ENCODE measurements at regions not wholly inside any gene's neighbourhood (a gene's known extent, or its start where the extent isn't known, plus 50 kb on each side); places are given as distances from the start of the nearest gene placed in this dataset.
"Not testable (repeated sequence)": the region's sequence is repeated elsewhere in the genome, so short reads cannot be mapped to it uniquely, and the experiment has no call there.

- Histone ChIP-seq H3K4me3 (no peak overlapping the region), H3K27ac (no peak overlapping the region)
- no peak for TF ChIP-seq CTCF (IDR thresholded peaks at IDR 0.05)
- DNase-seq (ENCODE audit: low spot score), result no peak
These were observed 471.8 kb downstream of the MFSD1 start for GRCh38 chr3:159273608-159274007.

- DNase-seq (ENCODE audit: low spot score), result no peak
- Histone ChIP-seq H3K4me3 (no peak overlapping the region), H3K27ac (no peak overlapping the region)
- TF ChIP-seq CTCF (IDR thresholded peaks at IDR 0.05), result no peak
These were observed 473.9 kb downstream of the MFSD1 start for GRCh38 chr3:159275741-159276140.

GRCh38 chr3:159277814-159278213 is 476.0 kb downstream of the MFSD1 start:
- H3K27ac ChIP-seq, result no peak overlapping the region
- TF ChIP-seq CTCF (IDR thresholded peaks at IDR 0.05), result no peak
- no peak for DNase-seq (ENCODE audit: low spot score)
- no peak overlapping the region for H3K4me3 ChIP-seq

GRCh38 chr3:159280386-159281191 is 478.7 kb downstream of the MFSD1 start:
- Histone ChIP-seq H3K27ac (no peak overlapping the region), H3K4me3 (no peak overlapping the region)
- no peak for DNase-seq (ENCODE audit: low spot score)
- no peak for TF ChIP-seq CTCF (IDR thresholded peaks at IDR 0.05)

- Histone ChIP-seq H3K27ac (no peak overlapping the region), H3K4me3 (no peak overlapping the region)
- TF ChIP-seq CTCF (IDR thresholded peaks at IDR 0.05), result no peak
- DNase-seq (ENCODE audit: low spot score), result no peak
These were observed 491.6 kb downstream of the MFSD1 start for GRCh38 chr3:159293493-159293892.

GRCh38 chr3:159301961-159302360 is 500.1 kb downstream of the MFSD1 start:
- no peak overlapping the region for H3K27ac ChIP-seq
- H3K4me3 ChIP-seq, result no peak overlapping the region
- DNase-seq (ENCODE audit: low spot score), result no peak
- no peak for TF ChIP-seq CTCF (IDR thresholded peaks at IDR 0.05)

- no peak for DNase-seq (ENCODE audit: low spot score)
- Histone ChIP-seq H3K27ac (no peak overlapping the region), H3K4me3 (no peak overlapping the region)
- TF ChIP-seq CTCF (IDR thresholded peaks at IDR 0.05), result no peak
These were observed 503.2 kb downstream of the MFSD1 start for GRCh38 chr3:159305017-159305416.

GRCh38 chr3:159316706-159317105 is 514.9 kb downstream of the MFSD1 start:
- H3K4me3 ChIP-seq; H3K27ac ChIP-seq; DNase-seq (ENCODE audit: low spot score): not testable (repeated sequence)

Data from coronary artery (tissue), 2 donors.